Heart right ventricle (tissue), 16 donors: ENCODE measurements at regions not wholly inside any gene's neighbourhood (a gene's known extent, or its start where the extent isn't known, plus 50 kb on each side); places are given as distances from the start of the nearest gene placed in this dataset.

Experiments used
- ATAC-seq, 8 donors: fragments of 200-7000 bp; cut with Tn5 transposase; one replicate each; pipeline ENCODE4 v1.9.1; 2020; ENCODE audit warnings: mild to moderate bottlenecking in 8 of 8, moderate library complexity in 8 of 8, moderate number of reproducible peaks in 1 of 8
- DNase-seq, 2 donors: peaks; one replicate each; pipeline ENCODE4 v3.0.0-alpha.2; 2020
- H3K27ac ChIP-seq, 10 donors: fragments of 200-600 bp; sonication (generic) in 2 of 10; one replicate each; pipeline versions ENCODE4 v1.5.0 to v1.8.0; 2020 to 2022; ENCODE audit warnings: mild to moderate bottlenecking in 3 of 10
- H3K27me3 ChIP-seq, 7 donors: fragments of 200-600 bp; one replicate each; pipeline ENCODE4 v1.8.0; 2021 to 2022; ENCODE audit warnings: mild to moderate bottlenecking in 2 of 7
- H3K36me3 ChIP-seq, 9 donors: fragments of 200-600 bp; sonication (generic) in 1 of 9; one replicate each; pipeline versions ENCODE4 v1.5.0 to v1.8.0; 2020 to 2022; ENCODE audit warnings: mild to moderate bottlenecking in 2 of 9
- H3K4me1 ChIP-seq, 9 donors: fragments of 200-600 bp; sonication (generic) in 1 of 9; one replicate each; pipeline versions ENCODE4 v1.5.0 to v1.8.0; 2020 to 2022; ENCODE audit warnings: mild to moderate bottlenecking in 4 of 9
- H3K4me3 ChIP-seq, 10 donors: fragments of 200-600 bp; sonication (generic) in 2 of 10; one replicate each; pipeline versions ENCODE4 v1.5.0 to v1.8.0; 2020 to 2022; ENCODE audit warnings: mild to moderate bottlenecking in 7 of 10, moderate library complexity in 2 of 10
- H3K9me3 ChIP-seq, 11 donors: fragments of 200-600 bp in 10 of 11; sonication (generic) in 2 of 11; one replicate each; pipeline versions ENCODE4 v1.5.0 to v1.8.0; 2013 to 2022; ENCODE audit warnings: mild to moderate bottlenecking in 2 of 11, control low read depth in 1 of 11, moderate library complexity in 1 of 11
- CTCF ChIP-seq, 9 donors: fragments of 200-600 bp; sonication (generic) in 2 of 9; IDR thresholded peaks; one replicate each; pipeline versions ENCODE4 v1.5.0 to v1.8.0; 2021 to 2022; ENCODE audit warnings: antibody characterized with exemption in 9 of 9, mild to moderate bottlenecking in 5 of 9, moderate library complexity in 1 of 9
- WGBS, 2 donors: extraction: QIAGEN DNeasy Blood & Tissue Kit; methylation state at CpG; one replicate each; pipeline ENCODE4 v1.1.7; 2013; ENCODE audit warnings: inconsistent platforms in 1 of 2; 5-methylcytosine and 5-hydroxymethylcytosine counted together
- intact Hi-C, 10 donors: fragments of 100-400 bp; cut with DNase I; formaldehyde crosslinking; loops; one replicate each; pipeline versions ENCODE4 v1.11.1 to v1.14.2; 2022
- donor health status: Arrhythmogenic right ventricular cardiomyopathy.
- donor health status: ischemic (EF 13 %, LVEDD 7.1; RV severe dilation, severe dysfunction).
- donor health status: healthy with polysubstance abuse.
- donor health status: DM: no; HTN: yes; CAD: no.
- donor health status: DM: no; HTN: no; CAD: no.
- donor health status: ischemic (EF 25% LVEDD 6.9; RV normal size, moderate dysfunction).
- donor health status: ischemic (EF 25% LVEDD 5.7; RV mildly dilated, moderate dysfunction).
- donor health status: healthy.
- donor health status: DM: yes; HTN: yes; CAD: no.
- donor health status: Ischemic cardiomyopathy.
- donor health status: ischemic (EF 35%, LVEDD 5.7; RV mildly dilated, moderate dysfunction).
- donor health status: nonischemic (EF 11% LVEDD 7.7; RV severe dilation, severe dysfunction).
- donor health status: DM: yes; HTN: yes; CAD: no.
- donor health status: PGD.
- donor health status: ischemic (EF 29% LVEDD 5.4; RV normal size, mild dysfunction).
- donor health status: nonischemic (EF 23%, LVEDD 6.1; RV moderate dilation, normal function).

GRCh38 chr18:22541232-22541631 lies 123.5 kb upstream of the CTAGE1 start:
- WGBS, 2 donors, result 85 to 89% methylated on average over 1 of the region's 1 CpG
- no peak overlapping the region for H3K4me3 ChIP-seq
- no peaks in the 10 kb centered on the region for H3K36me3 ChIP-seq
- H3K27me3 ChIP-seq, result no peaks in the 10 kb centered on the region
- TF ChIP-seq CTCF (IDR thresholded peaks at IDR 0.05), result no peak
- H3K9me3 ChIP-seq, result no peaks in the 10 kb centered on the region
- ATAC-seq (no peak), DNase-seq (no peak)
- intact Hi-C loops, result loop anchor here in 3 of 10 donors (5.0 to 10.0 kb wide), 2 partner anchors 46 to 54 kb away; no protein-coding TSS in a partner anchor
- no peak overlapping the region for H3K27ac ChIP-seq
- H3K4me1 ChIP-seq, result peaks cover 8 to 44% (median 19%) of the 10 kb centered on the region in 9 donors

DNA sequence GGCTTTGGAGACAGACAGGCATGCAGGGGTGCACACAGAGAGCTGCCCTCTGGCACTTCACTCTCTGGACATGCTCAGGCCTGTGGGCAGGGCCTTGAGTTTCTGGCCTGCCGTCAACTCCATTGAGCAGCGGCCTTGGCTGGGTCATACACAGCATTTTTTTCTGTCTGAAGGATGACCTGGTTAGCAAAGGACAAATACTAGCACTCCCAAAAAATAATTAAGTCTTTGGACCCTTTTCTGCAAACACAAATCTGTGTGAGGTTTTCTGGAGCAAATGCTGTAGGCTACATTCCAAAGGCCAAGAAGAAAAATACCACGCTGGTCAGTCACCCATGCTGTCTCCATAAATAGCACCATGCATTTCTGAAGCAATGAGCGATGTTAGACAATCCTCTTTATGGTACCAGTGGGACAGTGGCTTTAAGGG lies 124.7 kb upstream of the CTAGE1 start:
- ATAC-seq (peak in 7 of 8 donors; percentile 22 to 84 (median 47)), DNase-seq (peak in 1 of 2 donors; percentile 34)
- Histone ChIP-seq H3K4me1 (peaks cover 13 to 56% (median 27%) of the 10 kb centered on the region in 9 donors), H3K9me3 (no peaks in the 10 kb centered on the region), H3K4me3 (no peak overlapping the region), H3K27ac (peak overlapping the region in 6 of 10 donors; percentile 4 to 62 (median 42)), H3K27me3 (no peaks in the 10 kb centered on the region), H3K36me3 (no peaks in the 10 kb centered on the region)
- 35 to 47% methylated on average over 4 of the region's 4 CpGs for WGBS, 2 donors
- TF ChIP-seq CTCF (IDR thresholded peaks at IDR 0.05), result no peak
- intact Hi-C loops, result loop anchor here in 3 of 10 donors (5.0 to 10.0 kb wide), 2 partner anchors 48 to 55 kb away; no protein-coding TSS in a partner anchor

DNA sequence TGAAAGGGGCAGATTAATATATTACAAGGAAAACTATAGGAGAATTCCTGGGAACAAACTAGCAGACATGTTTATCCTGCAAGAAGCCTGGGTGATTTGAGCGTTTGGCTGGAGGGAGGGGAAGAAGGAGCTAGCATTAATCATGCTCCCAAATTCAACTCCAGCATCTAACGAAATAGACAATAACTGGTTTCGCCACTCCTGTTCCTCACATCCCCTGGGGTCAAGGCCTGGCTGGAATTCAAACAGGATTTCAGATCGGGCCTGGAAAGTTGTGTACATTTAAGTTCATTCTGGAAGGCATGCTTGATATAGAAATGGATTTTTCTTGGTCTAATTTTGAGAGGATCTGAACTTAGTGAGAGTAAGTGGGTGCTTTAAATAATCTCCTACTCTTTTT lies 126.1 kb upstream of the CTAGE1 start:
- Histone ChIP-seq H3K4me1 (peaks cover 12 to 68% (median 30%) of the 10 kb centered on the region in 9 donors), H3K27ac (no peak overlapping the region), H3K9me3 (no peaks in the 10 kb centered on the region), H3K27me3 (no peaks in the 10 kb centered on the region), H3K36me3 (no peaks in the 10 kb centered on the region), H3K4me3 (no peak overlapping the region)
- intact Hi-C loops, result loop anchor here in 3 of 10 donors (5.0 to 10.0 kb wide), 2 partner anchors 49 to 56 kb away; no protein-coding TSS in a partner anchor
- 53 to 58% methylated on average over 4 of the region's 4 CpGs for WGBS, 2 donors
- no peak for TF ChIP-seq CTCF (IDR thresholded peaks at IDR 0.05)
- ATAC-seq, result no peak
- DNase-seq, result no peak

DNA sequence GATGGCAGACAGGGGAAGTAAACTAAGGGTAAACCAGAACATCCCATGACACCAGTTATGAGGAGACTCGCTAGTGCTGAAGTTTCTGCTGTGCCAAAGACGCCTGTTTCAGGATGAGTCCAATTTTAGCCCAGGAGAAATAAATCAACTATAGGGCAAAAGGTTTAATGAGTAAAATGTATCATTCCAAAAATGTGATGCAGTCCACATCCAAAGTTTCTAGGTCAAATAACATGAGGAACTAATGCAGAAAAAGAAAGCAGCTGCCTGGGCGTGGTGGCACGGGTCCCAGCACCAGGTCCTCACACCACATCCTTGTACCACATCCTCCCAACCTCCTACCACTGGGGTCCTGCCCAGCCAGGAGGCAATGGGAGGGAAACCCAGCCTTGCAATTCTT lies 126.9 kb upstream of the CTAGE1 start:
- DNase-seq (no peak), ATAC-seq (no peak)
- no peak for TF ChIP-seq CTCF (IDR thresholded peaks at IDR 0.05)
- Histone ChIP-seq H3K27me3 (no peaks in the 10 kb centered on the region), H3K4me3 (no peak overlapping the region), H3K36me3 (no peaks in the 10 kb centered on the region), H3K4me1 (peaks cover 12 to 68% (median 34%) of the 10 kb centered on the region in 9 donors), H3K9me3 (no peaks in the 10 kb centered on the region), H3K27ac (no peak overlapping the region)
- intact Hi-C loops, result loop anchor here in 3 of 10 donors (5.0 to 10.0 kb wide), 2 partner anchors 50 to 57 kb away; no protein-coding TSS in a partner anchor
- WGBS, 2 donors, result 78 to 83% methylated on average over 4 of the region's 4 CpGs
